ENCODE measurements at regions not wholly inside any gene's neighbourhood (a gene's known extent, or its start where the extent isn't known, plus 50 kb on each side); places are given as distances from the start of the nearest gene placed in this dataset.
A peak's percentile ranks its signal among the peaks of the same experiment; 100 is the strongest.

GRCh38 chr4:179977378-179977777 is 2265.8 kb upstream of the TENM3 start:
- no peak for DNase-seq

- DNase-seq: no peak
Measured at GRCh38 chr4:179981161-179981560, 2262.0 kb upstream of the TENM3 start.

GRCh38 chr4:179989975-179990374 is 2253.2 kb upstream of the TENM3 start:
- no peak for DNase-seq

- no peak for DNase-seq
Measured at GRCh38 chr4:180009316-180009715, 2233.9 kb upstream of the TENM3 start.

GRCh38 chr4:180028682-180029081 is 2214.5 kb upstream of the TENM3 start:
- no peak for DNase-seq

- no peak for DNase-seq
Measured at GRCh38 chr4:180031330-180031729, 2211.9 kb upstream of the TENM3 start.

GRCh38 chr4:180041576-180041975 is 2201.6 kb upstream of the TENM3 start:
- DNase-seq: no peak

- no peak for DNase-seq
Measured at GRCh38 chr4:180052629-180053028, 2190.6 kb upstream of the TENM3 start.

GRCh38 chr4:180054291-180054690 is 2188.9 kb upstream of the TENM3 start:
- DNase-seq: no peak

- no peak for DNase-seq
Measured at GRCh38 chr4:180057299-180057721, 2185.9 kb upstream of the TENM3 start.

GRCh38 chr4:180057891-180058671 is 2185.1 kb upstream of the TENM3 start:
- DNase-seq: peak; percentile 56

GRCh38 chr4:180058691-180059215 is 2184.4 kb upstream of the TENM3 start:
- DNase-seq: peak; percentile 48

GRCh38 chr4:180059216-180059881 is 2183.9 kb upstream of the TENM3 start:
- DNase-seq: peak; percentile 50

- DNase-seq: no peak
Measured at GRCh38 chr4:180060159-180060889, 2182.9 kb upstream of the TENM3 start.

GRCh38 chr4:180081072-180081471 is 2162.1 kb upstream of the TENM3 start:
- no peak for DNase-seq

- DNase-seq: no peak
Measured at GRCh38 chr4:180084561-180084960, 2158.6 kb upstream of the TENM3 start.

GRCh38 chr4:180086480-180087190 is 2156.6 kb upstream of the TENM3 start:
- no peak for DNase-seq

GRCh38 chr4:180098586-180098985 is 2144.6 kb upstream of the TENM3 start:
- DNase-seq: no peak

- DNase-seq: no peak
Measured at GRCh38 chr4:180099957-180100356, 2143.2 kb upstream of the TENM3 start.

GRCh38 chr4:180100433-180101344 is 2142.5 kb upstream of the TENM3 start:
- no peak for DNase-seq

- DNase-seq: no peak
Measured at GRCh38 chr4:180101348-180102083, 2141.7 kb upstream of the TENM3 start.

Data from activated CD8-positive, alpha-beta memory T cell treated with anti-CD3 and anti-CD28 coated beads, Interleukin-2, amount 50 U/mL, for 48 hours (primary cell).